ENCODE measurements at regions not wholly inside any gene's neighbourhood (a gene's known extent, or its start where the extent isn't known, plus 50 kb on each side); places are given as distances from the start of the nearest gene placed in this dataset.
A peak's percentile ranks its signal among the peaks of the same experiment; 100 is the strongest.

- Histone ChIP-seq H3K36me3 (ENCODE audit: control insufficient read depth, insufficient read depth, low read length) (no peaks in the 10 kb centered on the region), H3K4me1 (ENCODE audit: control insufficient read depth, insufficient read depth, low read length) (peaks cover 29% of the 10 kb centered on the region), H3K27me3 (ENCODE audit: control insufficient read depth, insufficient read depth, low read length) (no peaks in the 10 kb centered on the region), H3K4me3 (ENCODE audit: low read depth, low read length) (no peak overlapping the region), H3K9me3 (ENCODE audit: control insufficient read depth, insufficient read depth, low read length) (no peaks in the 10 kb centered on the region), H3K9ac (ENCODE audit: low read depth, low read length) (no peak overlapping the region), H3K27ac (ENCODE audit: low read depth, low read length) (no peak overlapping the region)
Measured at GRCh38 chr11:123378096-123378495, 52.0 kb upstream of the GRAMD1B start.

- Histone ChIP-seq H3K27me3 (ENCODE audit: control insufficient read depth, insufficient read depth, low read length) (no peaks in the 10 kb centered on the region), H3K4me3 (ENCODE audit: low read depth, low read length) (no peak overlapping the region)
Measured at GRCh38 chr11:123377355-123377754, 52.7 kb upstream of the GRAMD1B start.

GRCh38 chr11:123375832-123376231 lies 54.2 kb upstream of the GRAMD1B start:
- Histone ChIP-seq H3K9me3 (ENCODE audit: control insufficient read depth, insufficient read depth, low read length) (no peaks in the 10 kb centered on the region), H3K27me3 (ENCODE audit: control insufficient read depth, insufficient read depth, low read length) (no peaks in the 10 kb centered on the region)

More at GRCh38 chr11:123377355-123377754, 52.7 kb upstream of the GRAMD1B start:
- H3K27ac ChIP-seq (ENCODE audit: low read depth, low read length), result no peak overlapping the region
- H3K9me3 ChIP-seq (ENCODE audit: control insufficient read depth, insufficient read depth, low read length), result no peaks in the 10 kb centered on the region
- no peak overlapping the region for H3K9ac ChIP-seq (ENCODE audit: low read depth, low read length)
- H3K4me1 ChIP-seq (ENCODE audit: control insufficient read depth, insufficient read depth, low read length), result peaks cover 29% of the 10 kb centered on the region
- H3K36me3 ChIP-seq (ENCODE audit: control insufficient read depth, insufficient read depth, low read length), result no peaks in the 10 kb centered on the region

GRCh38 chr11:123374622-123374968 lies 55.5 kb upstream of the GRAMD1B start:
- no peak overlapping the region for H3K9ac ChIP-seq (ENCODE audit: low read depth, low read length)
- no peaks in the 10 kb centered on the region for H3K9me3 ChIP-seq (ENCODE audit: control insufficient read depth, insufficient read depth, low read length)
- H3K4me3 ChIP-seq (ENCODE audit: low read depth, low read length), result no peak overlapping the region
- H3K4me1 ChIP-seq (ENCODE audit: control insufficient read depth, insufficient read depth, low read length), result peaks cover 36% of the 10 kb centered on the region
- H3K27me3 ChIP-seq (ENCODE audit: control insufficient read depth, insufficient read depth, low read length), result no peaks in the 10 kb centered on the region
- no peaks in the 10 kb centered on the region for H3K36me3 ChIP-seq (ENCODE audit: control insufficient read depth, insufficient read depth, low read length)
- no peak overlapping the region for H3K27ac ChIP-seq (ENCODE audit: low read depth, low read length)

More at GRCh38 chr11:123375832-123376231, 54.2 kb upstream of the GRAMD1B start:
- Histone ChIP-seq H3K9ac (ENCODE audit: low read depth, low read length) (no peak overlapping the region), H3K4me3 (ENCODE audit: low read depth, low read length) (no peak overlapping the region), H3K36me3 (ENCODE audit: control insufficient read depth, insufficient read depth, low read length) (no peaks in the 10 kb centered on the region), H3K27ac (ENCODE audit: low read depth, low read length) (no peak overlapping the region), H3K4me1 (ENCODE audit: control insufficient read depth, insufficient read depth, low read length) (peaks cover 36% of the 10 kb centered on the region)

GRCh38 chr11:123373754-123374621 lies 56.1 kb upstream of the GRAMD1B start:
- H3K4me3 ChIP-seq (ENCODE audit: low read depth, low read length), result no peak overlapping the region
- H3K36me3 ChIP-seq (ENCODE audit: control insufficient read depth, insufficient read depth, low read length), result no peaks in the 10 kb centered on the region
- H3K4me1 ChIP-seq (ENCODE audit: control insufficient read depth, insufficient read depth, low read length), result peaks cover 35% of the 10 kb centered on the region
- no peaks in the 10 kb centered on the region for H3K9me3 ChIP-seq (ENCODE audit: control insufficient read depth, insufficient read depth, low read length)
- H3K27me3 ChIP-seq (ENCODE audit: control insufficient read depth, insufficient read depth, low read length), result no peaks in the 10 kb centered on the region
- no peak overlapping the region for H3K9ac ChIP-seq (ENCODE audit: low read depth, low read length)
- H3K27ac ChIP-seq (ENCODE audit: low read depth, low read length), result no peak overlapping the region

GRCh38 chr11:123371506-123372297 lies 58.4 kb upstream of the GRAMD1B start:
- Histone ChIP-seq H3K9me3 (ENCODE audit: control insufficient read depth, insufficient read depth, low read length) (no peaks in the 10 kb centered on the region), H3K9ac (ENCODE audit: low read depth, low read length) (no peak overlapping the region), H3K27me3 (ENCODE audit: control insufficient read depth, insufficient read depth, low read length) (no peaks in the 10 kb centered on the region; the same call in 1 of the 2 replicates), H3K4me3 (ENCODE audit: low read depth, low read length) (no peak overlapping the region), H3K4me1 (ENCODE audit: control insufficient read depth, insufficient read depth, low read length) (0 out of 2 replicates have a peak, but pooled peaks cover 14% of the 10 kb centered on the region), H3K36me3 (ENCODE audit: control insufficient read depth, insufficient read depth, low read length) (no peaks in the 10 kb centered on the region), H3K27ac (ENCODE audit: low read depth, low read length) (no peak overlapping the region)

- H3K4me1 ChIP-seq (ENCODE audit: control insufficient read depth, insufficient read depth, low read length), result peaks cover 18% of the 10 kb centered on the region
- no peaks in the 10 kb centered on the region for H3K36me3 ChIP-seq (ENCODE audit: control insufficient read depth, insufficient read depth, low read length)
- no peak overlapping the region for H3K9ac ChIP-seq (ENCODE audit: low read depth, low read length)
- peaks cover 10% of the 10 kb centered on the region for H3K27me3 ChIP-seq (ENCODE audit: control insufficient read depth, insufficient read depth, low read length)
- H3K9me3 ChIP-seq (ENCODE audit: control insufficient read depth, insufficient read depth, low read length), result no peaks in the 10 kb centered on the region
- H3K4me3 ChIP-seq (ENCODE audit: low read depth, low read length), result no peak overlapping the region
- H3K27ac ChIP-seq (ENCODE audit: low read depth, low read length), result no peak overlapping the region
Measured at GRCh38 chr11:123366924-123367323, 63.1 kb upstream of the GRAMD1B start.

GRCh38 chr11:123365955-123366354 lies 64.1 kb upstream of the GRAMD1B start:
- Histone ChIP-seq H3K27ac (ENCODE audit: low read depth, low read length) (peak overlapping the region; percentile 52), H3K4me1 (ENCODE audit: control insufficient read depth, insufficient read depth, low read length) (peaks cover 12% of the 10 kb centered on the region), H3K9ac (ENCODE audit: low read depth, low read length) (no peak overlapping the region), H3K9me3 (ENCODE audit: control insufficient read depth, insufficient read depth, low read length) (no peaks in the 10 kb centered on the region), H3K27me3 (ENCODE audit: control insufficient read depth, insufficient read depth, low read length) (peaks cover 20% of the 10 kb centered on the region), H3K4me3 (ENCODE audit: low read depth, low read length) (no peak overlapping the region), H3K36me3 (ENCODE audit: control insufficient read depth, insufficient read depth, low read length) (no peaks in the 10 kb centered on the region)

- peaks cover 36% of the 10 kb centered on the region for H3K27me3 ChIP-seq (ENCODE audit: control insufficient read depth, insufficient read depth, low read length)
- no peak overlapping the region for H3K27ac ChIP-seq (ENCODE audit: low read depth, low read length)
Measured at GRCh38 chr11:123364080-123364479, 66.0 kb upstream of the GRAMD1B start.

GRCh38 chr11:123363556-123363955 lies 66.5 kb upstream of the GRAMD1B start:
- Histone ChIP-seq H3K4me1 (ENCODE audit: control insufficient read depth, insufficient read depth, low read length) (peaks cover 12% of the 10 kb centered on the region), H3K36me3 (ENCODE audit: control insufficient read depth, insufficient read depth, low read length) (no peaks in the 10 kb centered on the region), H3K27ac (ENCODE audit: low read depth, low read length) (no peak overlapping the region), H3K27me3 (ENCODE audit: control insufficient read depth, insufficient read depth, low read length) (peaks cover 41% of the 10 kb centered on the region), H3K9me3 (ENCODE audit: control insufficient read depth, insufficient read depth, low read length) (no peaks in the 10 kb centered on the region), H3K4me3 (ENCODE audit: low read depth, low read length) (no peak overlapping the region), H3K9ac (ENCODE audit: low read depth, low read length) (no peak overlapping the region)

More at GRCh38 chr11:123364080-123364479, 66.0 kb upstream of the GRAMD1B start:
- Histone ChIP-seq H3K4me3 (ENCODE audit: low read depth, low read length) (no peak overlapping the region), H3K4me1 (ENCODE audit: control insufficient read depth, insufficient read depth, low read length) (peaks cover 12% of the 10 kb centered on the region), H3K9me3 (ENCODE audit: control insufficient read depth, insufficient read depth, low read length) (no peaks in the 10 kb centered on the region), H3K9ac (ENCODE audit: low read depth, low read length) (no peak overlapping the region), H3K36me3 (ENCODE audit: control insufficient read depth, insufficient read depth, low read length) (no peaks in the 10 kb centered on the region)

- H3K36me3 ChIP-seq (ENCODE audit: control insufficient read depth, insufficient read depth, low read length), result no peaks in the 10 kb centered on the region
- no peaks in the 10 kb centered on the region for H3K9me3 ChIP-seq (ENCODE audit: control insufficient read depth, insufficient read depth, low read length)
- peaks cover 12% of the 10 kb centered on the region for H3K4me1 ChIP-seq (ENCODE audit: control insufficient read depth, insufficient read depth, low read length)
- no peak overlapping the region for H3K4me3 ChIP-seq (ENCODE audit: low read depth, low read length)
- peaks cover 47% of the 10 kb centered on the region for H3K27me3 ChIP-seq (ENCODE audit: control insufficient read depth, insufficient read depth, low read length)
- no peak overlapping the region for H3K9ac ChIP-seq (ENCODE audit: low read depth, low read length)
- no peak overlapping the region for H3K27ac ChIP-seq (ENCODE audit: low read depth, low read length)
Measured at GRCh38 chr11:123362941-123363340, 67.1 kb upstream of the GRAMD1B start.

Measured in HUES48 (cell line).